ENCODE measurements at regions not wholly inside any gene's neighbourhood (a gene's known extent, or its start where the extent isn't known, plus 50 kb on each side); places are given as distances from the start of the nearest gene placed in this dataset.

DNA sequence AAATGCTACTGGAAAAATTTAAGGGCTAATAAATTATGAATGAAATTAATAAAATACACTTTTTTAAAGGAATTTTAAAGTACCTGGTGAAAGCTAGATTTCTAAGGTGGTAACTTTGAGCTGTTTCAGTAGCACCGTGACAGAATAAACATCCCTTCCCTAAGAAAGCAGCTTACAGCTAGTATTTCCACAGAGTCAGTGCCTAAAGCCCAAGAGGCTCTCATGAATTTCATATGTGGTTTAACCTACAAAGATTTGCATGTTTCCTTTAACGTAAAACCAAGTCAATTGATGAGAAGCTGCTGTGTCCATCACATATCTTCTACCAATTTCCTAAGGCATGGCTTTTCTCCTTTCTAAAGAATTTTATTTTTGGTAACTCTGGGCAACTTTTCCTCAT is 56.8 kb downstream of the IFNG start:
- Histone ChIP-seq H3K9ac (ENCODE audit: low read length) (no peak overlapping the region), H3K36me3 (ENCODE audit: control insufficient read depth, low read depth, low read length) (no peaks in the 10 kb centered on the region), H3K27me3 (ENCODE audit: control insufficient read depth, insufficient read depth, low read length) (no peaks in the 10 kb centered on the region), H3K4me1 (ENCODE audit: control insufficient read depth, low read depth, low read length) (peaks cover 8% of the 10 kb centered on the region), H3K4me3 (ENCODE audit: low read length) (no peak overlapping the region), H3K27ac (ENCODE audit: low read length) (no peak overlapping the region), H3K9me3 (ENCODE audit: control insufficient read depth, low read depth, low read length) (no peaks in the 10 kb centered on the region)

DNA sequence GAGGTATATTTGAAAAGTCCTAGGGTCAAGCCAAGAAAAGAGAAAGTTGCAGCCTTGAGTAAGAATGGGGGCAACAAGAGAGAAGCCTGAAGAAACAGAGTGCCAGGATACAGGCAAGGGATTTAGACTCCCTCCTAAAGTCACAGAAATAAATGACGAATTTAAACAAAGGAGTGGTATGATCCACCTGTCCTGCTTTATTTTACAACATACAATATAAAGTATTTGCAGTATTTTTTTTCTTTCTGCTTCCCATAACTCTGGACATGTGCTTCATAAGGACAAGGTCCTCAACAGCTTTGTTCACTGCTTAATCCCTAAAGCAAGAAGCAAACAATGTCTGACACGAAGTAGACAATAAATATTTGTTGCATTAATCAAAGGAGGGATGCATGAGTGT is 57.4 kb downstream of the IFNG start:
- H3K4me1 ChIP-seq (ENCODE audit: control insufficient read depth, low read depth, low read length) = peaks cover 8% of the 10 kb centered on the region
- H3K36me3 ChIP-seq (ENCODE audit: control insufficient read depth, low read depth, low read length) = no peaks in the 10 kb centered on the region
- no peak overlapping the region for H3K4me3 ChIP-seq (ENCODE audit: low read length)
- H3K27me3 ChIP-seq (ENCODE audit: control insufficient read depth, insufficient read depth, low read length) = no peaks in the 10 kb centered on the region
- H3K9me3 ChIP-seq (ENCODE audit: control insufficient read depth, low read depth, low read length) = no peaks in the 10 kb centered on the region
- no peak overlapping the region for H3K27ac ChIP-seq (ENCODE audit: low read length)
- no peak overlapping the region for H3K9ac ChIP-seq (ENCODE audit: low read length)

DNA sequence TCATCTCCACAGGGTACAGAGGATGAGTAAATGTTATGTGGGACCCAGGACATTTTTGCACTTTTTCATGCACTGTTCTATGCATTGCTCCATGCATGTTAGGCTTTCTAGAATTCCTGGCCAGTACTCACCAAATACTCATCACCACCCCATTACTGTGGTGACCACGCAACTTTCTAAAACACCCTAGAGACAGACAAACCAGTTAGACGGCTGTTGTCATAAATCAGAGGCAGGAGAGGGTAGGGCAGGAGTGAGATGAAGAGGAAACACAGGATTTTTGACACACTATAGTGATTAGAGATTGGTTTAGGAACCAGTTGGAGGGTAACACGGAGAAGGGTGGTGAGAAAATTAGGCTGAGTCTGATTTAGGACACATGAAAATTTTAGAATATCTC is 59.3 kb downstream of the IFNG start:
- no peaks in the 10 kb centered on the region for H3K36me3 ChIP-seq (ENCODE audit: control insufficient read depth, low read depth, low read length)
- no peak overlapping the region for H3K9ac ChIP-seq (ENCODE audit: low read length)
- peaks cover 8% of the 10 kb centered on the region for H3K4me1 ChIP-seq (ENCODE audit: control insufficient read depth, low read depth, low read length)
- H3K27ac ChIP-seq (ENCODE audit: low read length) = no peak overlapping the region
- no peaks in the 10 kb centered on the region for H3K27me3 ChIP-seq (ENCODE audit: control insufficient read depth, insufficient read depth, low read length)
- H3K4me3 ChIP-seq (ENCODE audit: low read length) = no peak overlapping the region
- H3K9me3 ChIP-seq (ENCODE audit: control insufficient read depth, low read depth, low read length) = no peaks in the 10 kb centered on the region

DNA sequence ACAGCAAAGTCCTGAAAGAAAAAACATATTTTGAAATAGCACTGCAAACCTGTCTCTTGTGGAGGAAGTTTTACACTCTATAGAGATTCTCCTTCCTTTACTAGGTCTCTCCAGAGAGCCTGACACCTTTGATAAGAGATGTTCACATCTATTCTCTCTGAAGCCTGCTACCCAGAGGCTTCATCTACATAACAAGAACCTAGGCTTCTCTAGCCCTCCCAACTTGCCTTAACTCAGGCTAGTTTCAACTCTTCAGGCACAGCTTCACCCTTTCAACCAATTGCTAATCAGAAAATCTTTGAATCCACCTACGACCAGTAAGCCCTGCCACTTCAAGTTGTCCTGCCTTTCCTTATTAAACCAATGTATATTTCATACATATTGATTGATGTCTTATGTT is 60.6 kb downstream of the IFNG start:
- Histone ChIP-seq H3K9ac (ENCODE audit: low read length) (no peak overlapping the region), H3K9me3 (ENCODE audit: control insufficient read depth, low read depth, low read length) (no peaks in the 10 kb centered on the region), H3K27me3 (ENCODE audit: control insufficient read depth, insufficient read depth, low read length) (no peaks in the 10 kb centered on the region), H3K4me3 (ENCODE audit: low read length) (no peak overlapping the region), H3K36me3 (ENCODE audit: control insufficient read depth, low read depth, low read length) (no peaks in the 10 kb centered on the region), H3K27ac (ENCODE audit: low read length) (no peak overlapping the region), H3K4me1 (ENCODE audit: control insufficient read depth, low read depth, low read length) (peaks cover 8% of the 10 kb centered on the region)

DNA sequence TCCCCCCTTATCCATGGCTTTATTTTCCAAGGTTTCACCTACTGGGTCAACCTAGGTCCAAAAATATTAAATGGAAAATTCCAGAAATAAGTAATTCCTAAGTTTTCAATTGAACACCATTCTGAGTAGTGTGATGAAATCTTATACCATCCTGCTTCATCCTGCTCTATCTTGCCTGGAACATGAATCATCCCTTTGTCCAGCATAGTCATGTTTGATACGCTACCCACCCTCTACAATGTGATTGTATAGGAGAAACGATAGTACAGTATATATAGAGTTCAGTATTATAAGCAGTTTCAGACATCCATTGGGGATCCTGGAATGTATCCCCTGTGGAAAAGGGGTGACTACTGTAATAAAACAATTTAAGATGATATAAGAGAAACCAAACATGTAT is 62.2 kb downstream of the IFNG start:
- H3K9me3 ChIP-seq (ENCODE audit: control insufficient read depth, low read depth, low read length) = no peaks in the 10 kb centered on the region
- no peaks in the 10 kb centered on the region for H3K27me3 ChIP-seq (ENCODE audit: control insufficient read depth, insufficient read depth, low read length)
- no peak overlapping the region for H3K4me3 ChIP-seq (ENCODE audit: low read length)

DNA sequence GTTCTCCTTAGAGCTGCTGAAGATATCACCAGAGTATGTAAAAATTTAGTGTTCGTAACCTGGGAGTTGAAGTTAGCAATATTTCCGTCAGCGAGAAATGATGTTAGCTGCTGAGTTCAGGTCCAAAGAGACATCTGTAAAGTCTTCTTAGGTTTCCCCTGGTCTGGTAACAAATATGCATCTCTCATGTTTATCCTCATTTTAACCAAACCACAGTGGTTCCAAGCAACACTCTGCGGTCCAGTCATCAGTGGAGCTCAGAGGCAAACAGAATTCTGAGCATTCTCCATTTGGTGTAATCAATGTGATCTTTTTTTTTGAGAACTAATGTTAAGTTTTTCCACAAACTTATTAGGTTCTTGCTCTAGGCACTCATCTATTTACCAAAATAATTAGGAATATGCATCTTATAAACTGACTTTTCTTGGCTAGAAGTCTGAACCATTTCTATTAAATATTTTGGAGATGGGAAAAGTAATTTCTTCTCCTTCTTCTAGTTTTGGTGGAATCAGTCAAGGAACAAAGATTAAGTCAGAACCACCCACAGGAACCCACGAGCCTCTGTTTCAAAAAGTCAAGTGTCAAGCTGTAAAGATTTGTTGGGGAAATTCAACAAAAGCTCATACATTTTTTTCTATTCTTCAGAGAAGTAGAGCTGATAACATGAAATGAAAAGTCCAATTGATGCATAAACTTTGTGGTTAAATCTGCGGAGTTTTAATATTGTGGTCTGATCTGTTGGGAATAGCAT is 64.7 kb downstream of the IFNG start:
- Histone ChIP-seq H3K4me3 (ENCODE audit: low read length) (no peak overlapping the region), H3K9ac (ENCODE audit: low read length) (no peak overlapping the region), H3K27ac (ENCODE audit: low read length) (no peak overlapping the region), H3K36me3 (ENCODE audit: control insufficient read depth, low read depth, low read length) (no peaks in the 10 kb centered on the region), H3K27me3 (ENCODE audit: control insufficient read depth, insufficient read depth, low read length) (no peaks in the 10 kb centered on the region), H3K4me1 (ENCODE audit: control insufficient read depth, low read depth, low read length) (peaks cover 8% of the 10 kb centered on the region), H3K9me3 (ENCODE audit: control insufficient read depth, low read depth, low read length) (no peaks in the 10 kb centered on the region)

More for the DNA sequence above, 62.2 kb downstream of the IFNG start:
- no peaks in the 10 kb centered on the region for H3K36me3 ChIP-seq (ENCODE audit: control insufficient read depth, low read depth, low read length)
- no peak overlapping the region for H3K27ac ChIP-seq (ENCODE audit: low read length)
- peaks cover 8% of the 10 kb centered on the region for H3K4me1 ChIP-seq (ENCODE audit: control insufficient read depth, low read depth, low read length)
- H3K9ac ChIP-seq (ENCODE audit: low read length) = no peak overlapping the region

DNA sequence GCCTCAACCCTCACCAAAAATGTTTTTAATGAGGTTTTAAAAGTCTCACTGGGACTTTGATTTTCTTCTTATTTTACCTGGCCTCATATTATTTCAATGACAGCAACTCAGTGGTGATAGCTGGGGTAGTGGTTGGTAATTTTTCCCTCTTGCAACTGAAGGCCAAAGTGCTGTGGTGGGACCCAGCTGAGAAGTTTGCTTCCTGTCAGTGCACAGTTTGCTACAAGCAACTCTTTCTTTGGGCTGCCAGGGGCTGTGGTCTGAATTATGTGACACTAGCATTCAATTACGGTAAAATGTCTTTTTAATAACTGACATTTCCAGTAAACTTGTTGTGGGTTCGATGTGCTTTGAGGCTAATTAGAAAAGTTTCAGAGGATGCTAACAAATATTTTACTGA is 65.3 kb downstream of the IFNG start:
- Histone ChIP-seq H3K9me3 (ENCODE audit: control insufficient read depth, low read depth, low read length) (peaks cover 5% of the 10 kb centered on the region), H3K27me3 (ENCODE audit: control insufficient read depth, insufficient read depth, low read length) (no peaks in the 10 kb centered on the region), H3K4me1 (ENCODE audit: control insufficient read depth, low read depth, low read length) (peaks cover 8% of the 10 kb centered on the region), H3K36me3 (ENCODE audit: control insufficient read depth, low read depth, low read length) (no peaks in the 10 kb centered on the region), H3K4me3 (ENCODE audit: low read length) (no peak overlapping the region), H3K27ac (ENCODE audit: low read length) (no peak overlapping the region), H3K9ac (ENCODE audit: low read length) (no peak overlapping the region)

DNA sequence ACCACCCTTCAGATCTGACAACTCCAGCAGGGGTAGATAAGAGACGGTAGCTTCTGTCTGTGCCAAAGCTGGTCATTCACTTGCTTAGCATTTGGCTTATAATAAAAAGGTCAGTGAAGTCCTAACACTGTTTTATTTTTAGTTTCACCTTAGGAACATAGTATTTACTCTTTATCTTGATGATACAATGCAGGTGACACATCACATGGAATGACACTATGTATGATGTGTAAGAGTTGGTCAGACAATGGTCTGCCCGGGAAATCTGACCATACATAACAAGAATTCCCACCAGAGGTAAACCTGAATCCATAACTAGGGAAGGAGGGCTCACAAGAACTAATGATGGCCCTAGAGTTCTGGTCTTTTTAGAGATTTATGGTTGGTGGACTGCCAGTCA is 66.6 kb downstream of the IFNG start:
- Histone ChIP-seq H3K36me3 (ENCODE audit: control insufficient read depth, low read depth, low read length) (no peaks in the 10 kb centered on the region), H3K9ac (ENCODE audit: low read length) (no peak overlapping the region), H3K4me1 (ENCODE audit: control insufficient read depth, low read depth, low read length) (no peaks in the 10 kb centered on the region), H3K27ac (ENCODE audit: low read length) (no peak overlapping the region), H3K4me3 (ENCODE audit: low read length) (no peak overlapping the region), H3K27me3 (ENCODE audit: control insufficient read depth, insufficient read depth, low read length) (no peaks in the 10 kb centered on the region), H3K9me3 (ENCODE audit: control insufficient read depth, low read depth, low read length) (peaks cover 7% of the 10 kb centered on the region)

DNA sequence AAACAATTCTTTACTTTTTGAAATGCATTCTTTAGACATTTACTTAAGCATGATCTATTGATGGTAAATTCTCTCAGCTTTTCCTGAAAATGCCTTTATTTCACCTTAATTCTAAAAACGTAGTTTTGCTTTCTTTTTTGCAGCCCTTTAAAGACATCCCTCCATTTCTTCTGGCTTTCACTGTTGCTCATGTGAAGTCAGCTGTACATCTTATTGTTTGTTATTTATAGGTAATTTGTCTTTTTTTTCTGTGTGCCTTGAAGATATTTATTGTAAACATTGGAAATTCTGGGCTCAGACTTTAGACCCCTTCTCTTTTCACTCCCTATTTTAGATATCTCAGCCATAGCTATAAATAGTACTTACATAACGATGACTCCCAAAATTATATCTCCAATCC is 70.4 kb downstream of the IFNG start:
- Histone ChIP-seq H3K4me3 (ENCODE audit: low read length) (no peak overlapping the region), H3K27ac (ENCODE audit: low read length) (no peak overlapping the region), H3K9me3 (ENCODE audit: control insufficient read depth, low read depth, low read length) (peaks cover 7% of the 10 kb centered on the region), H3K27me3 (ENCODE audit: control insufficient read depth, insufficient read depth, low read length) (no peaks in the 10 kb centered on the region), H3K4me1 (ENCODE audit: control insufficient read depth, low read depth, low read length) (no peaks in the 10 kb centered on the region), H3K9ac (ENCODE audit: low read length) (no peak overlapping the region), H3K36me3 (ENCODE audit: control insufficient read depth, low read depth, low read length) (no peaks in the 10 kb centered on the region)

DNA sequence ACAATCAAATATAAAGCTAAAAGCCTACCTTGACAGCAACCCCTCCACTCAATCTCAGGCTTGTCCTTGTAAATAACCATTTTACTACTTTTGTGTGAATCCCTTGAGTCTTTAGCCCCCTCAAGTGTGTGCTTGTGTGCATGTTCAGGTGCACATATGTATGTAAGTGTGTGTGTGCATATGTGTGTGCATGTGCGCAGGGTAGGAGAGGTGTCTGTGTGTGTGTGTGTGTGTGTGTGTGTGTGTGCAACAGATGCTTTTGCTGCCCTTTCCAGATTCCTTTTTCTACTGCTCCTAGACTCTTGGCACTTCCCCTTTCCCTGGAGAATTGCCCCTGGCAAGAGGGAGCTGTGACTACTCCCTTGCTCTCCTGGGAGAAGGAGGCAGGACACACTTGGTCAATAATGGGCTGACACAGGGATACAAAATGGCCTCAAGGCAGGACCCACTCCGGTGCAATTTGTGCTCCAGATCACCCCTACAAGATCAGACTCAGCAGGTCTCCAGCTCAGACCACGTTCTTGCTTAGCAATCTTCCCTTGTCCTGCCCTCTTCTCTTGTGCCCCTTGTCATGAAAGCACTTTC is 73.4 kb downstream of the IFNG start:
- Histone ChIP-seq H3K36me3 (ENCODE audit: control insufficient read depth, low read depth, low read length) (no peaks in the 10 kb centered on the region), H3K4me1 (ENCODE audit: control insufficient read depth, low read depth, low read length) (peaks cover 7% of the 10 kb centered on the region), H3K27me3 (ENCODE audit: control insufficient read depth, insufficient read depth, low read length) (no peaks in the 10 kb centered on the region), H3K9ac (ENCODE audit: low read length) (no peak overlapping the region), H3K4me3 (ENCODE audit: low read length) (no peak overlapping the region), H3K27ac (ENCODE audit: low read length) (no peak overlapping the region), H3K9me3 (ENCODE audit: control insufficient read depth, low read depth, low read length) (peaks cover 17% of the 10 kb centered on the region)

DNA sequence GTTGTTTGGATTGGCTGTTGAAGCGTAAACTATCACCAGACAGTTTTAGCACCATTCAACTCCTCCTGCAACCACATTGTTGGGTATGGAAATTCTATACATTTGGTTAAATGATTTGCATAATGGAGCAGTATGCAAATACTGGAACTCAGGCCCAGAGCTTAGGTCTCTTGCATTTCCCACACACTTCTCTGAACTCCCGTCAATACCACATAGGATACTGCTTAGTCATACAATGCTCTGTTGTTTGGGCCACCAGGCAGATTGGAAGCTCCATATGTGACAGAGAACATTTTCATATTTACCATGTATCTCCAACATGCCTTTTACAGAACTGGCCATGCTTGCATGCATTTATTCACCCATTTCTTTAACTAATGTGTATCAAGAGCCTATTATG is 78.0 kb downstream of the IFNG start:
- no peak overlapping the region for H3K4me3 ChIP-seq (ENCODE audit: low read length)
- H3K9me3 ChIP-seq (ENCODE audit: control insufficient read depth, low read depth, low read length) = peaks cover 10% of the 10 kb centered on the region
- peaks cover 15% of the 10 kb centered on the region for H3K4me1 ChIP-seq (ENCODE audit: control insufficient read depth, low read depth, low read length)
- no peaks in the 10 kb centered on the region for H3K36me3 ChIP-seq (ENCODE audit: control insufficient read depth, low read depth, low read length)
- no peaks in the 10 kb centered on the region for H3K27me3 ChIP-seq (ENCODE audit: control insufficient read depth, insufficient read depth, low read length)
- H3K27ac ChIP-seq (ENCODE audit: low read length) = no peak overlapping the region
- H3K9ac ChIP-seq (ENCODE audit: low read length) = no peak overlapping the region

DNA sequence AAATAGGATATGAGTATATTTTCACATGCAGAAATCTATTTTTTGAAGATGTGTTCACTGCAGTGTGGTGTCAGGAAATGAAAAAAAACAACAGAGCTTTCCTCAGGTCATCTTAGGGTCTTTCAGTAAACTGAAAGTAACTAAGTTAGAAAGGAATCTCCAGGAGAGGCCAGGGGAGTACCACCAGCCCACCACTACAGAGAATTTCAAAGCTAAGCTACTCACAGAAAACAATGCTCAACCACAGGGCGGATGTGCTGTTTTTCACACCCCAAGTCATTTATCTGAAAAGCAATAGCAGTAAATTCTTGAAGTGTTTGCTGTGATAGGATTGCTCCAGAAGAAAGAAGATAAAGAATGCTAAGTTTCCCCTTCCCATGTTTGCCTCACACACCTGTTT is 79.0 kb downstream of the IFNG start:
- peaks cover 15% of the 10 kb centered on the region for H3K4me1 ChIP-seq (ENCODE audit: control insufficient read depth, low read depth, low read length)
- no peak overlapping the region for H3K9ac ChIP-seq (ENCODE audit: low read length)
- H3K36me3 ChIP-seq (ENCODE audit: control insufficient read depth, low read depth, low read length) = no peaks in the 10 kb centered on the region
- H3K27ac ChIP-seq (ENCODE audit: low read length) = no peak overlapping the region
- peaks cover 10% of the 10 kb centered on the region for H3K9me3 ChIP-seq (ENCODE audit: control insufficient read depth, low read depth, low read length)
- H3K27me3 ChIP-seq (ENCODE audit: control insufficient read depth, insufficient read depth, low read length) = no peaks in the 10 kb centered on the region
- H3K4me3 ChIP-seq (ENCODE audit: low read length) = peak overlapping the region; percentile 31

Measured in iPS-18a (cell line).